ENCODE measurements at regions not wholly inside any gene's neighbourhood (a gene's known extent, or its start where the extent isn't known, plus 50 kb on each side); places are given as distances from the start of the nearest gene placed in this dataset.
"Not testable (repeated sequence)": the region's sequence is repeated elsewhere in the genome, so short reads cannot be mapped to it uniquely, and the experiment has no call there.

DNA sequence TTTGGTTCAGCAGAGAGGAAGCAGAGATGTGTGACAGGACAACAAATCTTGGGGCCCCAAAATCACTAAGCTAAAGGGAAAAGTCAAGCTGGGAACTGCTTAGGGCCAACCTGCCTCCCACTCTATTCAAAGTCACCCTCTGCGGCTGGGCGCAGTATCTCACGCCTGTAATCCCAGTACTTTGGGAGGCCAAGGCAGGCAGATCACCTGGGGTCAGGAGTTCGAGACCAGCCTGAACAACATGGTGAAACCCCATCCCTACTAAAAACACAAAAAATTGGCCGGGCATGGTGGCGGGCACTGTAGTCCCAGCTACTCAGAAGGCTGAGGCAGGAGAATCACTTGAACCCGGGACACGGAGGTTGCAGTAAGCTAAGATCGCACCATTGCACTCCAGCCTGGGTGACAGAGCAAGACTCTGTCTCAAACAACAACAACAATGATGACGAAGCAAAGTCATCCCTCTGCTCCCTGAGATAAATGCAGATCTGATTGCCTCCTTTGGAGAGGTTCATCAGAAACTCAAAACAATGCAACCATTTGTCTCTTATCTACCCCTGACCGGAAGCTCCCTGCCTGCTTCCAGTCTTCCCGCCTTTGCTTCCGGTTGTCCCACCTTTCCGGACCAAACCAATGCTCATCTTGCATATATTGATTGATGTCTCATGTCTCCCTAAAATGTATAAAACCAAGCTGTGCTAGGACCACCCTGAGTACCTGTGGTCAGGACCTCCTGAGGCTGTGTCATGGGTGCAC lies 136.4 kb upstream of the AFDN start:
- TF ChIP-seq, protein P1, sequence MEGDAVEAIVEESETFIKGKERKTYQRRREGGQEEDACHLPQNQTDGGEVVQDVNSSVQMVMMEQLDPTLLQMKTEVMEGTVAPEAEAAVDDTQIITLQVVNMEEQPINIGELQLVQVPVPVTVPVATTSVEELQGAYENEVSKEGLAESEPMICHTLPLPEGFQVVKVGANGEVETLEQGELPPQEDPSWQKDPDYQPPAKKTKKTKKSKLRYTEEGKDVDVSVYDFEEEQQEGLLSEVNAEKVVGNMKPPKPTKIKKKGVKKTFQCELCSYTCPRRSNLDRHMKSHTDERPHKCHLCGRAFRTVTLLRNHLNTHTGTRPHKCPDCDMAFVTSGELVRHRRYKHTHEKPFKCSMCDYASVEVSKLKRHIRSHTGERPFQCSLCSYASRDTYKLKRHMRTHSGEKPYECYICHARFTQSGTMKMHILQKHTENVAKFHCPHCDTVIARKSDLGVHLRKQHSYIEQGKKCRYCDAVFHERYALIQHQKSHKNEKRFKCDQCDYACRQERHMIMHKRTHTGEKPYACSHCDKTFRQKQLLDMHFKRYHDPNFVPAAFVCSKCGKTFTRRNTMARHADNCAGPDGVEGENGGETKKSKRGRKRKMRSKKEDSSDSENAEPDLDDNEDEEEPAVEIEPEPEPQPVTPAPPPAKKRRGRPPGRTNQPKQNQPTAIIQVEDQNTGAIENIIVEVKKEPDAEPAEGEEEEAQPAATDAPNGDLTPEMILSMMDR (conservative IDR thresholded peaks at IDR 0.05; ENCODE audit: low read depth in 2 of 2), result not testable (repeated sequence)
- not testable (repeated sequence) for TF ChIP-seq POLR2AphosphoS5 (IDR thresholded peaks at IDR 0.05; ENCODE audit: low read depth); EZH2 (IDR thresholded peaks at IDR 0.05; ENCODE audit: low read depth, unreplicated experiment); EZH2phosphoT487 (IDR thresholded peaks at IDR 0.05; ENCODE audit: unreplicated experiment); JUNB (IDR thresholded peaks at IDR 0.05; ENCODE audit: unreplicated experiment); REST (IDR thresholded peaks at IDR 0.05; ENCODE audit: unreplicated experiment); ZNF331 (CRISPR knock-in tag; IDR thresholded peaks at IDR 0.05; ENCODE audit: low read depth); STAT1 (IDR thresholded peaks at IDR 0.05; ENCODE audit: unreplicated experiment); ZNF114 (CRISPR knock-in tag; IDR thresholded peaks at IDR 0.05); CREB1 (CRISPR knock-in tag; IDR thresholded peaks at IDR 0.05; ENCODE audit: low read depth)
- TF ChIP-seq, protein P2, sequence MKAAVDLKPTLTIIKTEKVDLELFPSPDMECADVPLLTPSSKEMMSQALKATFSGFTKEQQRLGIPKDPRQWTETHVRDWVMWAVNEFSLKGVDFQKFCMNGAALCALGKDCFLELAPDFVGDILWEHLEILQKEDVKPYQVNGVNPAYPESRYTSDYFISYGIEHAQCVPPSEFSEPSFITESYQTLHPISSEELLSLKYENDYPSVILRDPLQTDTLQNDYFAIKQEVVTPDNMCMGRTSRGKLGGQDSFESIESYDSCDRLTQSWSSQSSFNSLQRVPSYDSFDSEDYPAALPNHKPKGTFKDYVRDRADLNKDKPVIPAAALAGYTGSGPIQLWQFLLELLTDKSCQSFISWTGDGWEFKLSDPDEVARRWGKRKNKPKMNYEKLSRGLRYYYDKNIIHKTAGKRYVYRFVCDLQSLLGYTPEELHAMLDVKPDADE (IDR thresholded peaks at IDR 0.05), result not testable (repeated sequence)
- TF ChIP-seq, protein P3, sequence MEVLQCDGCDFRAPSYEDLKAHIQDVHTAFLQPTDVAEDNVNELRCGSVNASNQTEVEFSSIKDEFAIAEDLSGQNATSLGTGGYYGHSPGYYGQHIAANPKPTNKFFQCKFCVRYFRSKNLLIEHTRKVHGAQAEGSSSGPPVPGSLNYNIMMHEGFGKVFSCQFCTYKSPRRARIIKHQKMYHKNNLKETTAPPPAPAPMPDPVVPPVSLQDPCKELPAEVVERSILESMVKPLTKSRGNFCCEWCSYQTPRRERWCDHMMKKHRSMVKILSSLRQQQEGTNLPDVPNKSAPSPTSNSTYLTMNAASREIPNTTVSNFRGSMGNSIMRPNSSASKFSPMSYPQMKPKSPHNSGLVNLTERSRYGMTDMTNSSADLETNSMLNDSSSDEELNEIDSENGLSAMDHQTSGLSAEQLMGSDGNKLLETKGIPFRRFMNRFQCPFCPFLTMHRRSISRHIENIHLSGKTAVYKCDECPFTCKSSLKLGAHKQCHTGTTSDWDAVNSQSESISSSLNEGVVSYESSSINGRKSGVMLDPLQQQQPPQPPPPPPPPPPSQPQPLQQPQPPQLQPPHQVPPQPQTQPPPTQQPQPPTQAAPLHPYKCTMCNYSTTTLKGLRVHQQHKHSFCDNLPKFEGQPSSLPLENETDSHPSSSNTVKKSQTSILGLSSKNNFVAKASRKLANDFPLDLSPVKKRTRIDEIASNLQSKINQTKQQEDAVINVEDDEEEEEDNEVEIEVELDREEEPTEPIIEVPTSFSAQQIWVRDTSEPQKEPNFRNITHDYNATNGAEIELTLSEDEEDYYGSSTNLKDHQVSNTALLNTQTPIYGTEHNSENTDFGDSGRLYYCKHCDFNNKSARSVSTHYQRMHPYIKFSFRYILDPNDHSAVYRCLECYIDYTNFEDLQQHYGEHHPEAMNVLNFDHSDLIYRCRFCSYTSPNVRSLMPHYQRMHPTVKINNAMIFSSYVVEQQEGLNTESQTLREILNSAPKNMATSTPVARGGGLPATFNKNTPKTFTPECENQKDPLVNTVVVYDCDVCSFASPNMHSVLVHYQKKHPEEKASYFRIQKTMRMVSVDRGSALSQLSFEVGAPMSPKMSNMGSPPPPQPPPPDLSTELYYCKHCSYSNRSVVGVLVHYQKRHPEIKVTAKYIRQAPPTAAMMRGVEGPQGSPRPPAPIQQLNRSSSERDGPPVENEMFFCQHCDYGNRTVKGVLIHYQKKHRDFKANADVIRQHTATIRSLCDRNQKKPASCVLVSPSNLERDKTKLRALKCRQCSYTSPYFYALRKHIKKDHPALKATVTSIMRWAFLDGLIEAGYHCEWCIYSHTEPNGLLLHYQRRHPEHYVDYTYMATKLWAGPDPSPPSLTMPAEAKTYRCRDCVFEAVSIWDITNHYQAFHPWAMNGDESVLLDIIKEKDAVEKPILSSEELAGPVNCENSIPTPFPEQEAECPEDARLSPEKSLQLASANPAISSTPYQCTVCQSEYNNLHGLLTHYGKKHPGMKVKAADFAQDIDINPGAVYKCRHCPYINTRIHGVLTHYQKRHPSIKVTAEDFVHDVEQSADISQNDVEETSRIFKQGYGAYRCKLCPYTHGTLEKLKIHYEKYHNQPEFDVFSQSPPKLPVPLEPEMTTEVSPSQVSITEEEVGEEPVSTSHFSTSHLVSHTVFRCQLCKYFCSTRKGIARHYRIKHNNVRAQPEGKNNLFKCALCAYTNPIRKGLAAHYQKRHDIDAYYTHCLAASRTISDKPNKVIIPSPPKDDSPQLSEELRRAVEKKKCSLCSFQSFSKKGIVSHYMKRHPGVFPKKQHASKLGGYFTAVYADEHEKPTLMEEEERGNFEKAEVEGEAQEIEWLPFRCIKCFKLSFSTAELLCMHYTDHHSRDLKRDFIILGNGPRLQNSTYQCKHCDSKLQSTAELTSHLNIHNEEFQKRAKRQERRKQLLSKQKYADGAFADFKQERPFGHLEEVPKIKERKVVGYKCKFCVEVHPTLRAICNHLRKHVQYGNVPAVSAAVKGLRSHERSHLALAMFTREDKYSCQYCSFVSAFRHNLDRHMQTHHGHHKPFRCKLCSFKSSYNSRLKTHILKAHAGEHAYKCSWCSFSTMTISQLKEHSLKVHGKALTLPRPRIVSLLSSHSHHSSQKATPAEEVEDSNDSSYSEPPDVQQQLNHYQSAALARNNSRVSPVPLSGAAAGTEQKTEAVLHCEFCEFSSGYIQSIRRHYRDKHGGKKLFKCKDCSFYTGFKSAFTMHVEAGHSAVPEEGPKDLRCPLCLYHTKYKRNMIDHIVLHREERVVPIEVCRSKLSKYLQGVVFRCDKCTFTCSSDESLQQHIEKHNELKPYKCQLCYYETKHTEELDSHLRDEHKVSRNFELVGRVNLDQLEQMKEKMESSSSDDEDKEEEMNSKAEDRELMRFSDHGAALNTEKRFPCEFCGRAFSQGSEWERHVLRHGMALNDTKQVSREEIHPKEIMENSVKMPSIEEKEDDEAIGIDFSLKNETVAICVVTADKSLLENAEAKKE (CRISPR knock-in tag; IDR thresholded peaks at IDR 0.05), result not testable (repeated sequence)
